HG02870 (cell line): ENCODE measurements at regions not wholly inside any gene's neighbourhood (a gene's known extent, or its start where the extent isn't known, plus 50 kb on each side); places are given as distances from the start of the nearest gene placed in this dataset.
"Not testable (repeated sequence)": the region's sequence is repeated elsewhere in the genome, so short reads cannot be mapped to it uniquely, and the experiment has no call there.

Experiments used
- ATAC-seq: cut with Tn5 transposase; IDR thresholded peaks from one replicate; pipeline ENCODE4 v1.9.1; 2021; ENCODE audit warnings: mild to moderate bottlenecking, moderate library complexity; ENCODE audit not compliant: unreplicated experiment

GRCh38 chr10:121356183-121356582 is 242.1 kb downstream of the FGFR2 start:
- ATAC-seq: no peak

- no peak for ATAC-seq
Observed at GRCh38 chr10:121357401-121357800, 240.8 kb downstream of the FGFR2 start.

GRCh38 chr10:121362026-121362425 is 236.2 kb downstream of the FGFR2 start:
- ATAC-seq: no peak

- no peak for ATAC-seq
Observed at GRCh38 chr10:121365566-121365965, 232.7 kb downstream of the FGFR2 start.

- ATAC-seq: no peak
Observed at GRCh38 chr10:121368347-121369025, 229.8 kb downstream of the FGFR2 start.

- ATAC-seq: no peak
Observed at GRCh38 chr10:121369616-121370015, 228.6 kb downstream of the FGFR2 start.

GRCh38 chr10:121371836-121372235 is 226.4 kb downstream of the FGFR2 start:
- ATAC-seq: no peak

GRCh38 chr10:121373411-121373810 is 224.8 kb downstream of the FGFR2 start:
- no peak for ATAC-seq

- no peak for ATAC-seq
Observed at GRCh38 chr10:121374121-121374520, 224.1 kb downstream of the FGFR2 start.

- no peak for ATAC-seq
Observed at GRCh38 chr10:121375172-121375571, 223.1 kb downstream of the FGFR2 start.

- no peak for ATAC-seq
Observed at GRCh38 chr10:121378251-121378801, 219.9 kb downstream of the FGFR2 start.

GRCh38 chr10:121379013-121379412 is 219.2 kb downstream of the FGFR2 start:
- ATAC-seq: no peak

GRCh38 chr10:121380211-121380610 is 218.0 kb downstream of the FGFR2 start:
- ATAC-seq: no peak

- not testable (repeated sequence) for ATAC-seq
Observed at GRCh38 chr10:121382029-121382520, 216.2 kb downstream of the FGFR2 start.

- no peak for ATAC-seq
Observed at GRCh38 chr10:121385136-121385535, 213.1 kb downstream of the FGFR2 start.

GRCh38 chr10:121392657-121393056 is 205.6 kb downstream of the FGFR2 start:
- ATAC-seq: no peak

GRCh38 chr10:121393522-121393921 is 204.7 kb downstream of the FGFR2 start:
- ATAC-seq: no peak

- ATAC-seq: not testable (repeated sequence)
Observed at GRCh38 chr10:121400507-121400906, 197.7 kb downstream of the FGFR2 start.

- ATAC-seq: no peak
Observed at GRCh38 chr10:121403527-121403926, 194.7 kb downstream of the FGFR2 start.

- no peak for ATAC-seq
Observed at GRCh38 chr10:121404611-121405010, 193.6 kb downstream of the FGFR2 start.

GRCh38 chr10:121405096-121405495 is 193.1 kb downstream of the FGFR2 start:
- no peak for ATAC-seq

- ATAC-seq: no peak
Observed at GRCh38 chr10:121405549-121405948, 192.7 kb downstream of the FGFR2 start.

- no peak for ATAC-seq
Observed at GRCh38 chr10:121405953-121406352, 192.3 kb downstream of the FGFR2 start.
